Vagina (tissue), 2 donors: ENCODE measurements at regions not wholly inside any gene's neighbourhood (a gene's known extent, or its start where the extent isn't known, plus 50 kb on each side); places are given as distances from the start of the nearest gene placed in this dataset.

Experiments used
- DNase-seq, 2 donors: peaks; one replicate each; pipeline ENCODE4 v3.0.0-alpha.2; 2017; ENCODE audit errors: extremely low spot score in 2 of 2
- H3K27ac ChIP-seq: fragments of 200-600 bp; sonication (generic); one replicate; pipeline ENCODE4 v1.5.1; 2019
- H3K27me3 ChIP-seq: fragments of 200-600 bp; sonication (generic); one replicate; pipeline ENCODE4 v1.5.1; 2019
- H3K36me3 ChIP-seq, 2 donors: fragments of 200-600 bp; sonication (generic); one replicate each; pipeline ENCODE4 v1.5.1; 2017 to 2019
- H3K4me1 ChIP-seq: fragments of 200-600 bp; sonication (generic); one replicate; pipeline ENCODE4 v1.5.1; 2019
- H3K4me3 ChIP-seq, 2 donors: fragments of 200-600 bp; sonication (generic); 1 replicate in 1 of 2; 2 replicates in 1 of 2; pipeline ENCODE4 v1.5.1; 2016 to 2019
- H3K9me3 ChIP-seq: fragments of 200-600 bp; sonication (generic); one replicate; pipeline ENCODE4 v1.5.1; 2019
- CTCF ChIP-seq, 3 experiments: fragments of 450-650 bp in 2 of 3; fragments of 200-600 bp in 1 of 3; sonication (generic) in 1 of 3; IDR thresholded peaks; one replicate each; pipeline ENCODE4 v1.5.1; 2017 to 2019; ENCODE audit warnings: antibody characterized with exemption in 3 of 3, mild to moderate bottlenecking in 2 of 3, moderate library complexity in 2 of 3
- POLR2A ChIP-seq, 2 donors: fragments of 450-650 bp; IDR thresholded peaks; one replicate each; pipeline ENCODE4 v1.6.1; 2017; ENCODE audit warnings: antibody characterized with exemption in 2 of 2, mild to moderate bottlenecking in 2 of 2, moderate library complexity in 2 of 2
- POLR2AphosphoS5 ChIP-seq, 2 donors: sonication (generic); formaldehyde crosslinking; IDR thresholded peaks; one replicate each; pipeline ENCODE4 v1.9.0; 2017; ENCODE audit warnings: antibody characterized with exemption in 2 of 2, mild to moderate bottlenecking in 2 of 2, low read depth in 1 of 2; ENCODE audit not compliant: insufficient read depth in 1 of 2
- intact Hi-C: fragments of 100-400 bp; cut with DNase I; formaldehyde crosslinking; loops from one replicate; pipeline ENCODE4 v1.15.1; 2023

GRCh38 chr2:76567478-76567877 lies 856.8 kb upstream of the GCFC2 start:
- H3K9me3 ChIP-seq = no peaks in the 10 kb centered on the region
- intact Hi-C loops = no loop called here

GRCh38 chr2:76564734-76565133 lies 854.0 kb upstream of the GCFC2 start:
- Histone ChIP-seq H3K27ac (no peak overlapping the region), H3K4me3 (no peak overlapping the region), H3K27me3 (no peaks in the 10 kb centered on the region), H3K36me3 (no peaks in the 10 kb centered on the region), H3K4me1 (no peaks in the 10 kb centered on the region), H3K9me3 (no peaks in the 10 kb centered on the region)
- no peak for DNase-seq
- no peak for TF ChIP-seq POLR2A (IDR thresholded peaks at IDR 0.05)
- TF ChIP-seq CTCF (IDR thresholded peaks at IDR 0.05) = no peak
- no peak for TF ChIP-seq POLR2AphosphoS5 (IDR thresholded peaks at IDR 0.05; ENCODE audit: insufficient read depth in 1 of 2, low read depth in 1 of 2)
- intact Hi-C loops = no loop called here

More at GRCh38 chr2:76567478-76567877, 856.8 kb upstream of the GCFC2 start:
- H3K27me3 ChIP-seq = no peaks in the 10 kb centered on the region
- no peaks in the 10 kb centered on the region for H3K36me3 ChIP-seq
- DNase-seq = no peak
- no peak overlapping the region for H3K4me3 ChIP-seq
- H3K27ac ChIP-seq = no peak overlapping the region
- TF ChIP-seq CTCF (IDR thresholded peaks at IDR 0.05) (no peak), POLR2AphosphoS5 (IDR thresholded peaks at IDR 0.05; ENCODE audit: insufficient read depth in 1 of 2, low read depth in 1 of 2) (no peak), POLR2A (IDR thresholded peaks at IDR 0.05) (no peak)
- no peaks in the 10 kb centered on the region for H3K4me1 ChIP-seq

GRCh38 chr2:76563730-76564129 lies 853.0 kb upstream of the GCFC2 start:
- Histone ChIP-seq H3K9me3 (no peaks in the 10 kb centered on the region), H3K36me3 (no peaks in the 10 kb centered on the region), H3K27ac (no peak overlapping the region), H3K4me1 (no peaks in the 10 kb centered on the region), H3K4me3 (no peak overlapping the region), H3K27me3 (no peaks in the 10 kb centered on the region)
- intact Hi-C loops = no loop called here
- DNase-seq = no peak
- no peak for TF ChIP-seq POLR2A (IDR thresholded peaks at IDR 0.05)

GRCh38 chr2:76558157-76558556 lies 847.4 kb upstream of the GCFC2 start:
- Histone ChIP-seq H3K4me1 (no peaks in the 10 kb centered on the region), H3K27me3 (no peaks in the 10 kb centered on the region), H3K27ac (no peak overlapping the region), H3K4me3 (no peak overlapping the region), H3K9me3 (no peaks in the 10 kb centered on the region), H3K36me3 (no peaks in the 10 kb centered on the region)
- intact Hi-C loops = no loop called here
- DNase-seq = no peak
- TF ChIP-seq POLR2A (IDR thresholded peaks at IDR 0.05) (no peak), POLR2AphosphoS5 (IDR thresholded peaks at IDR 0.05; ENCODE audit: insufficient read depth in 1 of 2, low read depth in 1 of 2) (no peak), CTCF (IDR thresholded peaks at IDR 0.05) (no peak)

- no peaks in the 10 kb centered on the region for H3K27me3 ChIP-seq
- intact Hi-C loops = no loop called here
Measured at GRCh38 chr2:76556018-76556417, 845.3 kb upstream of the GCFC2 start.

More at GRCh38 chr2:76556018-76556417, 845.3 kb upstream of the GCFC2 start:
- Histone ChIP-seq H3K4me1 (no peaks in the 10 kb centered on the region), H3K27ac (no peak overlapping the region), H3K4me3 (no peak overlapping the region), H3K36me3 (no peaks in the 10 kb centered on the region), H3K9me3 (no peaks in the 10 kb centered on the region)
- no peak for TF ChIP-seq CTCF (IDR thresholded peaks at IDR 0.05)
- no peak for TF ChIP-seq POLR2A (IDR thresholded peaks at IDR 0.05)
- TF ChIP-seq POLR2AphosphoS5 (IDR thresholded peaks at IDR 0.05; ENCODE audit: insufficient read depth in 1 of 2, low read depth in 1 of 2) = no peak
- no peak for DNase-seq
